ENCODE measurements at regions not wholly inside any gene's neighbourhood (a gene's known extent, or its start where the extent isn't known, plus 50 kb on each side); places are given as distances from the start of the nearest gene placed in this dataset.

- no peak for DNase-seq
These were observed 378.3 kb downstream of the MTRR start for GRCh38 chr5:8247049-8247899.

DNA sequence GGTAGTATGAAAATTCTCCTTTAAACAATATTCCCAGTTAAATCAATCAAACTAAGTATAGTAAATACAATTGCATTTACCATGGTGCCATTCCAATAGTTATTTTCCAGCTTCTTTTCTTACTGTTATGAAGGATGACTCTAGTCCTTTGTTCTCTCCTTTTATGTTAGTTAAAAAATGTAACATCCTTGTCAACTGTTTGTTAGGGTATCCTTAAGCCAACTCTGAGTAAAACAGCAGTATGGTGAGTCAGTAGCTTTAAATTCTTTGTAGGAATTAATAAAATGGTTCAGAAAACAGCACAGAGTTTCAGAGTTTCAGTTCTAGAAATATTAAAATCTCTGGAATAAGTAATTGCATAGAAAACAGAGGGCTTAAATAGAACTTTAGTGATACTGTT is 384.4 kb downstream of the MTRR start:
- no peak for DNase-seq

- no peak for DNase-seq
These were observed 385.7 kb downstream of the MTRR start for GRCh38 chr5:8254674-8255073.

DNA sequence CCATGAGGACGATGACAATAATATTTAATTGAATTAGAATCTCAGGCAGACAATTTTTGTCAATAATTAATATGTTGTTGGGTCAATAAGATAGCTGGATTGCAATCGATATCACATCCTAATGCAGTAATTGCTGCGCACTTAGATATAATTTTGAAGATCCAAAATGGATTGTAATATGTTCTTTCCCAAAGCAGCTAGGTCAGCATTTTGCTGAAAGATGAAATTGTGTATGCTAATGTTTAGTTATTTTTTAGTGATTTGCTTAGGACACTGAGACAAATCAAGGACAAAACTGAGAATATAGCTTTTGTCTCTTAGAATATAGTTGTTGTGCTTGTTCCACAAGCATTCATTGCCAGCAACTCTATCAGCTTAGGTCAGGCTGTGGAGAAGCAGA is 389.9 kb downstream of the MTRR start:
- DNase-seq: no peak

DNA sequence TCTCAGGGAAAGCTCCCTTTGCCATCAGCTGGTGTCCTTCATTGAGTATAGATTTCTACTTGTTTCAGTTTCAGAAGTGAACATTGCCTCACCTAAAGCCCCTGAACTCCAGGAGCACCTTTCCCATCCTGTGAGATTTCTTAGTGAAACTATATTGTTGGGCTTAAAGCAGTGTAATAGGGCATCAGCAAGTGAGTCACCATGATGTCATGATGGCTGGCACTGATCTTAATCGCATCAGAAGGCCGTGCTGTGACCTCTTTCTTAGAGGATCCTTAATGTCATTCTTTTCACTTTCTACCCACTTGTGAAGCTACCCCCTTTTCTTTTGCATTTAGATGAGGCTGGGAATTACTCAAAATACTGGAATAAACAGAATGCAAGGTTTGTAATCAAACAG is 401.3 kb downstream of the MTRR start:
- DNase-seq: no peak

DNA sequence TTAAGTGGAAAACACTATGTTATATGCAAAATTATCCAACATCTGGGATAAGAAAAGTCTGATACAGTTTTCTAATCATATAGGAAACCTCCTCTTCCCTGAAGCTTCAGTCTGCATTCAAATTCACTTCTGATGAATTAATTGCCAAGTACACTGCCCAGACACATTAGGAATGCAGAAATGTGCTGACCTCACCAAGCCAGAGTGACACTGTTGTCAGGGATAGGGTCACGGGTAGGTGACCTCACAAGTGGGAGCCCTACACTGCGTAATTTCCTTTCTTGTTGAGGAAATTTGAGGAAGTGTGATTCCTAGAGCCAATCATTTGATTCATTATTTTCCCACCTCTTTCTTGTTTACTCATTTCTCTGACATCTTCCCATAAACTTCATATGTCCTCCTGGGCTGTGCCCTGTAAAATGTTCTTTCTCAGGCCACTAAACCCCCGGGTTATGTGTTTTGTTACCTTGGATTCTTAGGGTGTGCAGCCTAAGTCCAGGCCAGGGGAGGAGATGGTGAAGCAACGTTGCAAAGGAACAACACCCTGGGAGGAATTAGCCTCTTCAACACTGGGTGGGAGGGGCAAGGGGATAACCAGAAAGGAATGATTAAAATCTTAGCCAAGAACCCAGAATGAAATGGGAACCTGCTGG is 411.9 kb downstream of the MTRR start:
- no peak for DNase-seq

DNA sequence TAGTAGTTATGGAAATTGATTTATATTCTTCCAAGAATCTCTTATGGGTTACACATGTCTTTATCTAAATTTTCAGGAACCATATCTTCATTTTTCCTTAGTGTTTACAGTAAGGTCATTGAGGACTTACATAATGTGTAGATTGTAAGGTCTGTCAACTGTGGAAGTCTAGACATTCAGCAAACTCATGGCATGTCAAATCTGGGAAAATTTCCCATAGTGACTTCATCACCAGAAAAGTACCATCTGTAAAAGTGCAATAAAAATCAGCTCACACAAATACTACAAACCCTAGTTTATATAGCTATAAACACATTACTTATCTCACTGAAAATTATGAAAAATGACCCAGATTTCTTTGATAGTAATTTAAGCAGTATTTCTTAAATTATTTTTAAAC is 419.4 kb downstream of the MTRR start:
- no peak for DNase-seq

DNA sequence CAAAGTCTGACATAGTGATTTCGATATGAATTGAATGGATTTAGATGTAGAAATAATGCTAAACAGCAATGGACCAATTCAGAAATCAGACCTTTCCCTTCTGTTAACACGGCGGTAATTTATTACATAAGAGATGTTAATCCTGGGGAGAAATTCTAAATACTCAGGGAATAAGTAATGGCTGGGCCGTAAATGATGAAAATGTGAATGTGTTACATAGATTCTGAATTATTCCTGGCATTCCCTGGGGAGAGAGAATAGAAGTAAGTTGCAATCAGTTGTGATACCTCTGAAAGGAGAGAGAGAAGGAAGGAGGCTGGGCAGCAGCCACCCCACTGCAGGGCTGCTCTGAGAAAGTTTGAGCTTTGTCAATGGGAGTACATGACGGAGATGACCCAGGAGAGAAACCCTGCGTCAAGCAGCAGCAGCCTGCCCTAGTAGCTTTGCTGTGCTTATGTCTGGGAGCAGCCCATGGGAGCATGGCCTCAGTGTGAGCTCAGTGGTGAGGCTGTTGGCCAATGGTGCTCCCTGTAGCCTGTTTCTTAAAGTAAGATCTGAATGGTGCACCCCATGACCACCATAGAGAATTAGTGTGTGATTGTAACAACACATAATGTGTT is 420.1 kb downstream of the MTRR start:
- DNase-seq: no peak

- DNase-seq: no peak
These were observed 420.8 kb downstream of the MTRR start for GRCh38 chr5:8289779-8290178.

DNA sequence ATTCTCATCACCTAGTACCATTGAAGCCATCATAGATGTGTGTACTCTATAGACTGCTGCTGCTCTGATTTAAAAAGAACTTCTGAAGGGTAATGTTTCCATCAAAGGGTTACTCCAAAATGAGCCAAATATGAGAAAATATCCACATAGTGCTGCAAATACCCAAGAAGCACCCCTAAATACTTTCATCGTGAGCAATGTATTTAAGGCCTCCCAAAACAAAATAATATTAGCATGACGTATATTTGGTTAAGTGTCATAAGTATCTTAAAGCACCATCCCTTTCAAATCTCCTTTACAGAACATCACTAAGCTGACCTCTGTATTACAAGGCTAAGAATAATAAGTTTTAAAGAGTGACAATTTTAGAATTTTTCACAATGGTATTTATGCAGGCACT is 421.8 kb downstream of the MTRR start:
- DNase-seq: no peak

GRCh38 chr5:8291641-8292040 is 422.7 kb downstream of the MTRR start:
- no peak for DNase-seq

GRCh38 chr5:8295141-8295540 is 426.2 kb downstream of the MTRR start:
- no peak for DNase-seq

DNA sequence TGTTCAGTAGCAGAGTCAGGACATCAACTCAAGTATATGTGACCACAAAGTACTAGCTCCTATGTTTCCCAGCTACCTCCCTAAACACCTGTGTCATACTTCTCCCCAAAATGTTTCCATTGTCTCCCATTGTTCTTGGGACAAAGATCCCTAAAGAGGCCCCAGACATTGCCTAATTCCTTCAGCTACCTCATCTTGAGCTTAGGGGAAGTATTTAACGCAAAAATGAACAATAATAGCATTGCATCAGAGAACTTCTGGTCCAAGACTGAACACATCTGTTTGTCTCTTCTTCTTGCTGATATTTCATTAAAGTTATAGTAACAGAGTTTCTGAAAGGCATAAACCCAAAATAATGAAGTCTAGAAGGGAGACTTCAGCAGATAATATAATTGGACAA is 430.8 kb downstream of the MTRR start:
- no peak for DNase-seq

GRCh38 chr5:8304341-8304740 is 435.4 kb downstream of the MTRR start:
- no peak for DNase-seq

GRCh38 chr5:8306288-8306896 is 437.4 kb downstream of the MTRR start:
- DNase-seq: no peak

DNA sequence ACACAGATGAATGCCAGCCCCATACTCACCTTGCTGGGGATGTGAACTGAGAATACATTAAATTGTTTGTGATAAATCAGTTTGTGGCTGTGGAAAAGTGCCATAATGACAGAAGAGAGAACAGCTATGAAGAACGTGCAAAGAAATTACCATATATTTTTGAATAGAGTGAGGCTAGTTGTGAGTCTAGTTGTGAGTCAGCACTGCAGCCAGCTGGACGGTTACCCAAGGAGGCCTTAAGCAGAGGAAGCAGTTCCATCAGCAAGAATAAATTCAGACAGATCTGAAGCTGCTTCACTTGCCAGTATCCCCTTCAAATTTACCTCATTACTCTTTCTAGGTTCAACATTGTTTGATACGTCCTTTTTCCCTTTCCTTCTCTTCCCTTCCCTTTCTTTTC is 446.0 kb downstream of the MTRR start:
- no peak for DNase-seq

GRCh38 chr5:8316608-8317280 is 447.8 kb downstream of the MTRR start:
- no peak for DNase-seq

DNA sequence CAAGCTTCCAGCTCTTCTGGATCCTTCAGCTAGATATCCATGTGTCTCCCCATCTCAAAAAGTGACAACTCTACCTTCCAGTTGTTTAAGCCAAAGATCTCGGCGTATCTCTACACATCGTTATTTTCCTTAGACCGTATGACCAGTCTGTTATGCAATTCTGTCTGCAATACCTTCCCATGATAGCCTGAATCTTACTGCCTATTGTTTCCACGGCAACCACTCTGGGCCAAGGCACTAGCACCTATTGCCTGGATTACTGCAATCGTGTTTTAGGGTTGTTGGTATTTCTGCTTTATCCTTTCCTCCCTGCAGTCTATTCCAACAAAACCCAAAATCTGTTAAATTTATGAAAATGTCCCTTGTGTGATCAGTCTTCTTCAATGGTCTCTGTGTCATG is 448.4 kb downstream of the MTRR start:
- DNase-seq: no peak

DNA sequence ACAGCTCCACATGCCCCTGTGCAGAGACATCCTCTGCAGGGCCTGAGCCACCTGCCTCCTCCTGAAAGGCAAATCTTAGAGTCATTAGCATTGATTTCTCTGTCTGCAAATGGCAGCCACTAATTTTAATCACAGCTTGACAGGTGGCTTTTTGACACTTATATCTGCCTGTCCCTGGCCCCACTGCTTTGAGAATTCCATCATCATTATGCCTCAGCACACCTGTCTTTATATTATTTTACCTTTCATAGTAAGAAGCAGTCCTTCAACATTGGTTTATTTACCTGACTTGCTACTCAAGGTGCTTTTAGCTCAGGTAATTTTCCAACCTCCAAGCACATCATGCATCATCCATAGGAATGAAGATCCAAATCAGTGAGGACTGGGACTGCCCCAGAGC is 451.3 kb downstream of the MTRR start:
- no peak for DNase-seq

GRCh38 chr5:8321272-8321671 is 452.3 kb downstream of the MTRR start:
- no peak for DNase-seq

DNA sequence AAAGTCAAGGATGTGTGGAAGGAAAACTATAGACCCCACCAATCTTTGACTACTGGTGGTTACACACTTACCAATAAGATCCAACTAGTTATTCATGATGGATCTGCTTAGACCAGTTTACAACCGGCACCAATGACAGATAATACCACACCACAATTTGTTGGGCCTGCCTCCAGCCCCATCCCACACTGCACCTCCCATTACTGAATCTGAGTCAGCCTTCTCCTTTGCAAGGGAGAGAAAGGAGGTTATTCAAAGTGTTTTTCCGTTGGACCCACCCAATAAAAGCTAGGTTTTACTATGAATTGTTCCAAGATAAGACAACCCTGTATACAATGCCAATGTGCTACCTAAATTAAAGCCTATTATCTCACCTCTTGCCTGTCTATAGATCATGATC is 453.5 kb downstream of the MTRR start:
- no peak for DNase-seq

DNA sequence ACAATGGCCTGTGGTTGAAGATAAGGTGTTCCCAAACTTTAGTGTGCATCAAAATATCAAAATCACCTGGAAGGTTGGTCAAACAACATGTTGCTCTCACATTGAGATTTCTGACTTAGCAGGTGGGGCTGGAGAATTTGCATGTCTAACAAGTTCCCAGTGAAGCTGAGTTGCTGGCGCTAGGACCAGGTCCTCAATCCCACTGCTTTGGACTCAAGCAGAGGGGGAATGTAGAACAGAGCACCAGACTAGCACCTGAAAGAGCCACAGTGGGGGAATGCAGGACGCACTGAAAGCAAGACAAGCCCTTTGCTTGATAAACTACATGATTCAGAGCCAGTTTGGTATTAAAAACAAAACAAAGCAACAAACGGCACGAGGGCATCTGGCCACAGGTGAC is 458.1 kb downstream of the MTRR start:
- no peak for DNase-seq

GRCh38 chr5:8329773-8330172 is 460.8 kb downstream of the MTRR start:
- no peak for DNase-seq
